NCI-H1092 treated with DMSO at 0.1 percent for 48 hours (cell line): ENCODE measurements at regions not wholly inside any gene's neighbourhood (a gene's known extent, or its start where the extent isn't known, plus 50 kb on each side); places are given as distances from the start of the nearest gene placed in this dataset.

Source experiments
- DNase-seq: peaks from one replicate; lab custom pipeline; 2025; lab: John Stamatoyannopoulos, UW

DNA sequence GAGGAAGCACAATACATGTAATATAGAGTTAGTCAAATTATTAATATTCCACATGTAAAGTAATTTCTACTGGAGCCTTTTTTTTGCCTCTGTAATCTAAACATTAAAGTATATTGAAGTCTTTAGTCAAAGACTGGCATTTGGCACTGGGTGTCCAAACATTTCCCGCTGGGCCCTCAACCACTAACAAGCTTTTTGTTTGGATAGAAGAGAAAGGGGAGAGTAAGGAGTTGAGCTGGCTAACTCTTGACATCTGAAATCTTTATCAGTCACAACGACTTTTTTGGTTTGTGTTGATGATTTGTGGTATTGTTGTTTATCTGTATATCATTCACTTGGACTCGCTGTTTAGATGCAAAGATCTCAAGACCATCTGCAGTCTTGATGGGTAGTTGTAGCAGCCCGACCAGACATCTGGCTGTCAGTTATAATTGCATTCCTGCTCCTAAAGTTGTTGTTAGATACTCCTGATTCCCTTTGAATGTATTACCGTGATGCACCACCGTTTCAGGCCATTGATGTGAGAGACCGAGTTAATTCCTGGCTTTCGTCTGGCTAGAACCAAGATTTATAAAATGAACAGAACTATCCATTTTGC is 379.6 kb downstream of the MTX2 start:
- DNase-seq = peak; percentile 43

- DNase-seq = peak; percentile 37
Observed at GRCh38 chr2:176650104-176650837, 381.0 kb downstream of the MTX2 start.

GRCh38 chr2:176650838-176651555 is 381.8 kb downstream of the MTX2 start:
- peak; percentile 9 for DNase-seq

GRCh38 chr2:176652300-176653182 is 383.3 kb downstream of the MTX2 start:
- peak; percentile 86 for DNase-seq

- peak; percentile 60 for DNase-seq
Observed at GRCh38 chr2:176653479-176654443, 384.5 kb downstream of the MTX2 start.

DNA sequence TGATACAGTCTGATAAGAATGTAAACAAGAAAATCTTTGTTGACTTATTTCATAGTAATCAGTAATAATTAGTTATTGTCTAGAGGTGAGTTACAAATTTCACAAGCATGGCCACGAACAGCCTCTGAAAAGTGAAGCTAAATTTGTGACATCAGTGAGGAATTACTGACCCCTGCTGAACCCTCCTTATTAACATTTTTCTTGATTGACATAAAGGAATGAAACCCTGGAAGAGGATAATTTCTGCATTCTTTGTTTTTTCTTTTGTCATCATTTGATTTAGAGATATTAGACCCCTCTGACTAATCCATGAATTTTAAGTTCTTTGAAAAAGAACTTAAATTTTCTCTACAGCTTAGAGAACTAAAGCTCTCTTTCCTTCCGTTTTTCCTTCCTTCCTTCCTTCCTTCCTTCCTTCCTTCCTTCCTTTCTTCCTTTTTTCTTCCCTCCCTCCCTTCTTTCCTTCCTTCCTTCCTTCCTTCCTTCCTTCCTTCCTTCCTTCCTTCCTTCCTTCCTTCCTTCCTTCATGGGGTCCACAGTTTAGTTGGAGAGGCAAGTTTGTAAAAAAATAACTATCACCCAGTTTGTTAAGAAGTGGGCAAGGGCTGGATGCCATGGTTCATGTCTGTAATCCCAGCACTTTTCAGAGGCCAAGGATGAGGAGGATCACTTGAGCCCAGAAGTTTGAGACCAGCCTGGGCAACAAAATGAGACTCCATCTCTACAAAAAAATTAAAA is 387.0 kb downstream of the MTX2 start:
- DNase-seq = no peak

- no peak for DNase-seq
Observed at GRCh38 chr2:176656776-176657140, 387.5 kb downstream of the MTX2 start.

- no peak for DNase-seq
Observed at GRCh38 chr2:176657393-176657792, 388.2 kb downstream of the MTX2 start.

GRCh38 chr2:176658708-176659107 is 389.5 kb downstream of the MTX2 start:
- no peak for DNase-seq

DNA sequence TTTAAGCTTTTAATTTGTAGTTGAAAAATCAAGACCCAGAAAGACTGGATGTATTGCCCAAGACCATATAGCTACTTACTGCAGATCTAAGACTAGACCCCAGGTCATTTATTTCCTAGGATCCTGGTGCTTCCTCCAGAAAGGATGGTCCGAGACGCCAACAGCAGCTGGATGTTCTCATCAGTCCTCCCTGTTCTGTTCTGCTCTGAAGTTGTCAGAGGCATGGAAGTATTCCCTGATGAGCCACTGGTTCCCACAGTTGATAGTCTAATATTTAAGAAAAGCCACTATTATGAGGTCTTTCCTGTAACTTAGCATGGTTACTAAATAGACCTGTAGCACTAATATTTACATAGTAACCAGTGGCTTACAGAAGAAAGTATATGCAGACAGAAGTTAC is 393.5 kb downstream of the MTX2 start:
- DNase-seq = no peak

DNA sequence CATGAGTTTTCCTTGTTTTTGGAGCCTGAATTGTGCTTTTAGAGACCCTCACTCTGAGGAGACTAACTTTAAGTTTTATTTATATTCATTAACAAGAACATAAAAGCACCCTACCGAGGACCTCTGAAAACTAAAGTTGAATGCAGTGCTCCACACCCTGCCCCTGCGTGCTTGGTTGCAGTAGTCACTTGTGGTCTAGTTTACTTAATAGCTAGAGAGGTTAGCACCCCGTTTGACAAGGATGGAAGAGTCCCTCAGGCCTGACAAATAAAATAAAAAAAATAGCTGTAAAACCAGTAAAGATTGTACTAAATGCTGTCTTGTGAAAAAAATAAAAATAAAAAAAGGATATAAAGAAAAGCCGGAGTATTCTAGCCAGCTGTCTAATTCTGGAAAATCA is 395.2 kb downstream of the MTX2 start:
- DNase-seq = no peak

- no peak for DNase-seq
Observed at GRCh38 chr2:176665086-176665485, 395.8 kb downstream of the MTX2 start.

- DNase-seq = no peak
Observed at GRCh38 chr2:176668912-176669311, 399.7 kb downstream of the MTX2 start.

DNA sequence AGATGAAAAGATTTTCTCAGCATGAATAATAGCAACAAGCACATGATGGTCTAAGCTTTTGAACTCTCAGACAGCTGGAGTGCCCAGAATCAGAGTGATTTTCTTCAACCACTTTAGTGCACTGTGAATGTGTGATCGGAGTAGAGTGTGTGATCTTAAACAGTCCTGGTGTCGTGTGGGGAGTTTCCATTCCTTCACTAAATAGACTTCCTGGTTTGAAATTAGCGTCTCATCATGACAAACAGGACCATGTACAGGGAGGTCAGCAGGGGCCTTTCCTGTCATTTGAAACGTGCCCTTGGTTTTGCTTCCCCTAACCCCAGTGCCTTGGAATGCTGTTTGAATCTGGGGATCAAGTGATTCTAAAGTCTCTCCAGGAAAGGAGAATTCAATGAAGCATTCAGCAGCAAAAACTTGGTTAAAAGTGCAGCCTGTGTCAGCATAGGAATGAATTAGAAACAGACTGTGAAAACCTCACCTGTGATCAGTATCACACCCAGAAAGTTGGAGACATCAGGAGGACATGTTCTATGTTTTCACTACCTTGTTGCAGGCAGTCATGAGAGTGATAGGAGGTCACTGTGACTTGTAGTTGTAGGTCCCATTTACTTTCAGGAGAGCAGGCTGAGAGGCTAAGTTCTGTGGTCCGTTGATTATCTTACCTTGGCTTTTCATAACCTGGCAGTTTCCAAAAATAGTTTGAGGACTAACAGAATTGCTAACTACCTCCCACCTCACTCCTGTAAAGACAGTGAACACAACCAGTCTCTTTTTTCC is 400.3 kb downstream of the MTX2 start:
- no peak for DNase-seq

GRCh38 chr2:176675271-176675949 is 406.2 kb downstream of the MTX2 start:
- DNase-seq = no peak

- no peak for DNase-seq
Observed at GRCh38 chr2:176677746-176678265, 408.6 kb downstream of the MTX2 start.

DNA sequence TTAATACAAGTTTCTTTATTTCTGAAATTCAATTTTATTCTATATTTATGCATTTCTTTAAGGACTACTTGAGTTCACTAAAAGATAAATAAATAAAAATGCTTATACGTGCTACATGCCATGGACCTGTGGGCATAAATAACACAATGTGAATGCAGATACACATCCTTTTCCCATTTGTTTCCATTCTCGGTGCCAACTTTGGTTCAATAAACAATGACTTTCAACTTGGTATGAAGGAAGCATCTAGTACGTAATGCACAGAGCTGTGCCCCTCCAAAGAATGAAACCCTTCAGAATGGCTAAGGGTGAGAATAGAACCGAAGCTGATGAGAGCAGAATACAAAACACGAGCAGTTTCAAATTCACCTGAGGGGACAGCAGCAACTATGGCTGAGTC is 409.3 kb downstream of the MTX2 start:
- DNase-seq = no peak

DNA sequence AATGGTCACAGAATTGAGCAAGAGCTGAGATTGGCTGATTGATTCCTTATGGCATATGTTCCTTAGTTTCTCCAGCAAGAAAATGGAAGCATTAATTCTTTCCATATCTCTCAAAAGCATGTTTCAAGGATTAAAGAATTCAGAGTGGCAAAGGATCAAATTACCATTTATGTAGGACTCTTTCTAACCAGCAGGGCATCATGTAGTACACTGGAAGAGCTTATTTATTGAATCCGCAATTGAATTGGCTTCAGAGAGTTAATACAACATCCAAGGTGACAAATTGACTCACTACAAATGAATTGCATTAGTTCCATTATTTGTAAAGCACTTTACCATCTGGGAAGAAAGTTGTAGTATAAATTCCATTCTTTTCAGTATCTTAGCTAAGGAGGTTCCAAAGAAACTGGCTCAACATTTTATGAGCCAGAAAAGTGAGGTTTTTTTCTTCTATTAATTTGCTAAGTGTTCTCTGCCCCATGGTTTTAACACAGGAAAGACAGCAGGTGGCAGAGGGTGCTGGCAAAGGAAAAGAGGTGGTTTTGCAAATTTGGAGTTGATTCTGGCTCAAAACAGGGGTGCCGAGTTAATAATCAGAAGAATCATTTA is 409.9 kb downstream of the MTX2 start:
- no peak for DNase-seq
